ENCODE measurements at regions not wholly inside any gene's neighbourhood (a gene's known extent, or its start where the extent isn't known, plus 50 kb on each side); places are given as distances from the start of the nearest gene placed in this dataset.

GRCh38 chr11:91587131-91587530, 637.5 kb upstream of the FAT3 start:
- TF ChIP-seq, protein P1, sequence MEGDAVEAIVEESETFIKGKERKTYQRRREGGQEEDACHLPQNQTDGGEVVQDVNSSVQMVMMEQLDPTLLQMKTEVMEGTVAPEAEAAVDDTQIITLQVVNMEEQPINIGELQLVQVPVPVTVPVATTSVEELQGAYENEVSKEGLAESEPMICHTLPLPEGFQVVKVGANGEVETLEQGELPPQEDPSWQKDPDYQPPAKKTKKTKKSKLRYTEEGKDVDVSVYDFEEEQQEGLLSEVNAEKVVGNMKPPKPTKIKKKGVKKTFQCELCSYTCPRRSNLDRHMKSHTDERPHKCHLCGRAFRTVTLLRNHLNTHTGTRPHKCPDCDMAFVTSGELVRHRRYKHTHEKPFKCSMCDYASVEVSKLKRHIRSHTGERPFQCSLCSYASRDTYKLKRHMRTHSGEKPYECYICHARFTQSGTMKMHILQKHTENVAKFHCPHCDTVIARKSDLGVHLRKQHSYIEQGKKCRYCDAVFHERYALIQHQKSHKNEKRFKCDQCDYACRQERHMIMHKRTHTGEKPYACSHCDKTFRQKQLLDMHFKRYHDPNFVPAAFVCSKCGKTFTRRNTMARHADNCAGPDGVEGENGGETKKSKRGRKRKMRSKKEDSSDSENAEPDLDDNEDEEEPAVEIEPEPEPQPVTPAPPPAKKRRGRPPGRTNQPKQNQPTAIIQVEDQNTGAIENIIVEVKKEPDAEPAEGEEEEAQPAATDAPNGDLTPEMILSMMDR (IDR thresholded peaks at IDR 0.05), result no peak
- no peak for TF ChIP-seq POLR2A (IDR thresholded peaks at IDR 0.05)
